Hematopoietic multipotent progenitor cell treated with erythropoietin and hydrocortisone succinate and interleukin-3 and kit ligand, for 15 days (in vitro differentiated cells): ENCODE measurements at regions not wholly inside any gene's neighbourhood (a gene's known extent, or its start where the extent isn't known, plus 50 kb on each side); places are given as distances from the start of the nearest gene placed in this dataset.
"Not testable (repeated sequence)": the region's sequence is repeated elsewhere in the genome, so short reads cannot be mapped to it uniquely, and the experiment has no call there.

Source experiments
- DNase-seq: peaks from one replicate; pipeline ENCODE4 v3.0.0-alpha.2; 2015; ENCODE audit warnings: low spot score

DNA sequence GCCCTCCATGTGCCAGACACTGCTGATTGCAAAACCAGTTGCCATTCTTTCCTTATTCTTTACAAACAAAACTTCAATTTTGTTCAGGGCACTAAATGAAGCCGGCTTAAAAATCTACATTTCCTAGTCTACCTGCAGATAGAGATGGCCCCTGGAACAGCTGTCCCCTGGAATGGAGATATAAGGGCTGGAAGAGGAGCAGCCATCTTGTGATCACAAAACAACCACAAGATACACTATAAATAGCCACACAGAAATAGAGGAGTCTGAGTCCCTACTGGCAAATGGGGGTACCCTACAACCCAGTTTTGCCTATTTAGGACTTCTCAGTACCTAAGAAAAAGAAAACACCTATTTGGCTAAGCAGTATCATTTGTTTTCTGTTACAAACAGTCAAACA is 115.9 kb upstream of the BEND6 start:
- DNase-seq = no peak

- DNase-seq = no peak
These were observed 116.8 kb upstream of the BEND6 start for GRCh38 chr6:56838016-56838555.

DNA sequence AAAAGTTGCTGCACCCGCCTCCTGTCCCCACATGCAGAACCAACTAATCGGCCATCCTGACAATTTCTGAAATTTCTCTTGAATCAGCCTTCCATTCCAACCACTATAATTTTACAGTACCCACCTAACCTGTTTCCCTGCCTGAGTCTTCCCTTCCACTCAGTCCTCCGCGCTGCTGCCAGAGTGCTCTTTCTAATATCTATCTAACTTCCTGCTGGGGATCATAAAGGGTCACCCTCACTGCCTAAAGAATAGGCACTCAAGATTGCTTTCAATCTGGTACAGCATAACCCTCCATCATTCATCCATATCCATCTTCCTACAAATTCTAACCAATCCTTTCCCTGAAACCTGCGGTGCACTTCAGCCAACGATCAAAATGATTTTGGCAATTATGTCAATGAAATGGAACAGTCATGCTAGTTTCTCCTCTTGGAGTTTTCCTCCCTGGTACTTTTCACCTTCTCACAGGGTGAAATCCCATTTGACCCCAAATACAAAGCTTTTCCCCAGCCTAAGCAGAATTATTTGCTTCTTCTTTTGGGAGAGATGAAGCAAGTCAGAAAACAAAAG is 117.5 kb upstream of the BEND6 start:
- DNase-seq = no peak

- DNase-seq = no peak
These were observed 119.3 kb upstream of the BEND6 start for GRCh38 chr6:56835612-56836011.

- no peak for DNase-seq
These were observed 121.0 kb upstream of the BEND6 start for GRCh38 chr6:56833873-56834272.

DNA sequence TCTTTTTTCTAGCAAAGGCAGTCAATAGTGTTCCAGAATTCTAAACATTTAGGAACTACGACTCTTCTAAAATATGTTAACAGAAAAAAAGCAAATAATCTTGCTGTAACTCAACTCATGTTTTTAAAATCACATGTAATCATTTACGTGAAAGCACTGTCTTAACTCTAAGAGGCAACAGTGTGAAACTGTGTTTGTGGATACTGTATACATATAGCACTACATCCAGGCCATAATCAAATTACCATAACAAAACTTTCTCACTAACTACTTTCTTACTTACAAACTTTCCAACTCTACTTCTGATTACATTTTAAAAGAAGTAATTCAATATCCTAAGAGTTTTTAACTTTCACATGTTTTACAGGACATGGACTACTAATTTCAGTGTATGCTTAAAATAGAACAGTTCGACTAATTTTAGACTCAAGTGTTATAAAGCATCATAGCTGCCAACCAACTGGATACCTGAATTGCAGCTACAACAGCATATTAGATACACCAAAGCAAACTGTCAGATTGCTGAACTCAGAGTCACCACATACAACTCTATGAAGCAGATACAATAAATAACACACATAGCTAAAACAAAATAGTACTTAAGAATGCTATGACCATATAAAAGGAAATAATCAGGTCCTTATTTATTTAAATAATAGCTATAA is 121.6 kb upstream of the BEND6 start:
- no peak for DNase-seq

GRCh38 chr6:56832225-56832624 is 122.7 kb upstream of the BEND6 start:
- no peak for DNase-seq

DNA sequence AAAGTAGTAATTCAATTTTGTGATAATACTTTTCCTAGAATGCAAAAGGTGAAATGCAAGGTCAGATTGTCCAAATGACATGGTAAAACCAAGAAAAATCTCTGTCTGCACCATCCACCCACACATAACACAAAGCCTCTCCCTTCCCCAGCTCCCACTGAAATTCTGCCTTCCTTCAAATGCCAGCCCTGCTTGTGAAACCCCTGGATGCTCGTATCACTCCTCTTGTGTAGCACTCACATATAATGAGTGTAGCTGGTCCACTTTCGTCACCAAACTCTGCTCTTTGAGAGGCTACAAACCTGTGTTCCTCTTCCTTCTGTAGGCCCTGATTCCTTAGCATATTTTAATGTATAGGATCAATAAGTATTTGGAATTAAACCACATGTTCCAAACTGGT is 123.6 kb upstream of the BEND6 start:
- no peak for DNase-seq

DNA sequence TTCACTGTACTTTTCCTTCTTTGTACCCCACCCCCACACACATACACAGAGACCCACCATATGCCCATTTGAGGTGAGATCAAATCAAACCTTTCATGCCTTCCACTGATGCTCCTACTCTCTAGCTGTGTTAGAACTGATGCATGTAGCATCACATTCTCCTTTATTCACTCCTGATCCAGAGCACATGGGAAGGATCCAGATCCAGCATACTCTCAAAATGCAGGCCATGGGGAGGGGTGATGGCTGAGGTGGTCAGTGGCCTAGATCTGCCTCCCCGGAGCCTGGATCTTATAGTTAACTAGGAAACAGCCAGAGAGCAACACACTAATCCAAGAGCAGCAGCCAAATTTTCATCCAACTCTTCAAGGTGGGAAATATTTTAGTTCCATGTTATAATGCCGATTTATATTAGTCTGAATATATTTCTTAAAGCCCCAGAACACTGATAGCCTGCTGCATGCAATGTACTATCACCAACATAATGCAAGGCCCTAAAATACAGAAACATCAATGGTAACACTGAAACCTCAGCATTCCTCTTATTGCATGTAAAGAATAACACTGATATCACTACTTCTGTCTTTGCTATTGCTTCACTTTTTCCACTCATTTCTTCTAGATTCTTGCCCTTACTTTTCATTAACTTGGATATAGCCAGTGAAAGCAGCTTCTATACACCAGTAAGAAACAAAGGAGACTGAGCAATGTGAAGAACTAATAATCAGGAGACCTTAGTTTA is 126.8 kb upstream of the BEND6 start:
- no peak for DNase-seq

DNA sequence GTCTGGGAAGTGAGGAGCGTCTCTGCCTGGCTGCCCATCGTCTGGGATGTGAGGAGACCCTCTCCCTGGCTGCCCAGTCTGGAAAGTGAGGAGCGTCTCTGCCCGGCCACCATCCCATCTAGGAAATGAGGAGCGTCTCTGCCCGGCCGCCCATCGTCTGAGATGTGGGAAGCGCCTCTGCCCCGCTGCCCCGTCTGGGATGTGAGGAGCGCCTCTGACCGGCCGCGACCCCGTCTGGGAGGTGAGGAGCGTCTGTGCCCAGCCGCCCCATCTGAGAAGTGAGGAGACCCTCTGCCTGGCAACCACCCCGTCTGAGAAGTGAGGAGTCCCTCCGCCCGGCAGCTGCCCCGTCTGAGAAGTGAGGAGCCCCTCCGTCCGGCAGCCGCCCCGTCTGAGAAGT is 130.5 kb upstream of the BEND6 start:
- not testable (repeated sequence) for DNase-seq

GRCh38 chr6:56821005-56821432 is 133.9 kb upstream of the BEND6 start:
- no peak for DNase-seq

GRCh38 chr6:56820060-56820459 is 134.8 kb upstream of the BEND6 start:
- DNase-seq = no peak

DNA sequence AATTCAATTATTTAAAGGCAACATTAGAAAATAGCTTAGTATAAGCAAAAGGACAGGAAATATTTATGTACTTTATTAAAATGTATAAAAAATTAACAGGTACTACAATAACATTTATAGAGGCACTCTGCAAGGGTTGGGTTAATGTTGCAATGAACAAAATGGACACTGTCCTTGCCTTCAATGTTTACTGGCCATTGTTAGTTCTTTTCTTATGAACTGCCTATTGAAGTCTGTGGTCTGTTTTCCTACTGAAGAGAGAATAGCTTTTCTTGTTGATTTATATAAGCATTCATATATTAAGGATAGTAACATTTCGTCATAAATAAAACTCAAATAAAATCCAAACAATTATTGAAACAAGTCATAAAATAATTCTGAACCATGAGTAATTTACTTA is 135.3 kb upstream of the BEND6 start:
- no peak for DNase-seq

GRCh38 chr6:56816370-56816769 is 138.5 kb upstream of the BEND6 start:
- DNase-seq = no peak

GRCh38 chr6:56815436-56815835 is 139.5 kb upstream of the BEND6 start:
- no peak for DNase-seq

- DNase-seq = no peak
These were observed 140.1 kb upstream of the BEND6 start for GRCh38 chr6:56814802-56815201.

DNA sequence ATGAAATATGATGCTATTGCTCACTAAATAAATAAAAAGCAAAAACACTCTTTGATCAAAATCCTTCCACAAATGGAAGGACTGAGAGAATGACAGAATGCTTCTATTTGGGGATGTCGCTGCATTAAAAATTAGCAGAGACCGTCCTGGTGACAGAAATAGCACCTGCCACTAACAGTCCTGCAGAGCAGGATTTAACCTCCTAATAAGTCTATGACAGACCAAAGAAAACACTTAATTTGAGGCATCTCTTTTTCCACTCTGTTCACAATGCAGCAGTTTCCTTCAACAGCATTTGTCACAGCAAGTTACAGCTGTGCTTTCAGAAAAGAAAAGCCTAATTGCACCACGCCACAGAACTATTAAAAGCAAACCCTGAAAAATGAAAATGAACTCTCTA is 140.6 kb upstream of the BEND6 start:
- no peak for DNase-seq

DNA sequence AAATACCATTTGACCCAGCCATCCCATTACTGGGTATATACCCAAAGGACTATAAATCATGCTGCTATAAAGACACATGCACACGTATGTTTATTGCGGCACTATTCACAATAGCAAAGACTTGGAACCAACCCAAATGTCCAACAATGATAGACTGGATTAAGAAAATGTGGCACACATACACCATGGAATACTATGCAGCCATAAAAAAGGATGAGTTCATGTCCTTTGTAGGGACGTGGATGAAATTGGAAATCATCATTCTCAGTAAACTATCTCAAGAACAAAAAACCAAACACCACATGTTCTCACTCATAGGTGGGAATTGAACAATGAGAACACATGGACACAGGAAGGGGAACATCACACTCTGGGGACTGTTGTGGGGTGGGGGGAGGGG is 142.1 kb upstream of the BEND6 start:
- DNase-seq = not testable (repeated sequence)

DNA sequence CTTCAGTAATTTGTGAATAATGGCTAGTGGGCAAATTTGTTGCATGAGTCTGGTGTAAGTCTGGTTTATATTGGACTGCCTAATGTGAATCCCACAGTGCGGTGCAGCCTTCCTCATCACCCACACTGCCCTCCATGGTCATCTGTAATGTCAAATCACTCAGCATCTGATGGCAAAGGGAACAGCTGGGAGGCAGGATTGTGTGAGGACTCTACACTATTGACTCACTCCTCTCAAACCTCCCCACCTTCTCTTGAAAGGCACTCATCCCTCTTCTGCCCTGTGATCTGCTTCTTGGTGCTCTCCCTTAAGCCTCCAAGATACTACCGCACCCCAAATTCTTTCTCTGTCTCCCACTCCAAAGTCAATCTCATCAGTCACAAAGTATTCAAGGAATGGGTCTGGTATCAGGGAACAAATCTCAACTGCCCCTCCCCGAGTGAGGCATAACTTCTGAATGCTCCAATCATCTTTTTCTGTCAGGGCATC is 146.0 kb upstream of the BEND6 start:
- DNase-seq = no peak

- no peak for DNase-seq
These were observed 146.9 kb upstream of the BEND6 start for GRCh38 chr6:56807989-56808337.

DNA sequence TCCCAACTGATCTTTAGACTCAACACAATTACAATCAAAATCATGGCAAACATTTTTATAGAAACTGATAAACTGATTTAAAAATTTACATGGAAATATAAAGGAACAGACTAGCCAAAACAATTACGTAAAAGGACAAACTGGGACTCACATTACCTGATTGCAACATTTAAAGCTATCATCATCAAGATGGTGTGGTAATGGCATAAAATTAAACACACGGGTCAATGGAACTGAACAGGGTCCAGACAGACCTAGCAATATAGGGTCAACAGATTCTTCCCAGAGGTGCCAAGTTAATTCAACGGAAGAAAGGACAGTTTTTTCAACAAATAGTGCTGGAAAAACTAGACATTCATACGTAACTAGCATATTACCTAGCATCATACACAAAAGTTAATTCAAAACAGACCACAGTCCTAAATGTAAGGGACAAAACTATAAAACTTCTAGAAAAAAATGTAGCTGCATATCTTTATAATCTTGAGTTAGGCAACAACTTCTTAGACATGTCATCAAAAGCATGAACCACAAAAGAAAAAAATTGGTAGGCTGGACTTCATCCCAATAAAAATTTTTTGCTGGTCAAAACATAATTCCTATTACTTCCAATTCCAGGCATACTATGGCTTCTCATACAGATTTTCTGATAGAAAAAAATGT is 147.4 kb upstream of the BEND6 start:
- no peak for DNase-seq

DNA sequence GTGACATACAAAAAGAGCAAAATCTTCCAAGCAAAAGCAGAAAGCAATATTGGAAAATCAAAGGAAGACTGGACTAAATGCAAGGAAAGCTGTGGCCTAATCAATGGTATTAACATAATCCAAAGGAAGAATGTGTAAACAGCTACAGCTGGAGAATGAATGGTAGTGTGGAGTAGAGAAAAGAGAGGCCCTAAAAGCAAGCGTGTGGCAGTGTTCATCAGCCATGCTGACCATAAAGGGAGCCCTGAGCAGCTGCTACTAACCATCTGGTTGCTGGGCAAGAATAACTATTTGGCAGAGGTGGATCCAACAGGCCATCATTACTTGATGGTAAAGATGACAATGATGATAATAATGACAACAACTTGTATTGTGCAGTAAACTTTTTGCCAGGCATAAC is 148.5 kb upstream of the BEND6 start:
- DNase-seq = no peak

GRCh38 chr6:56804996-56805395 is 149.9 kb upstream of the BEND6 start:
- DNase-seq = no peak
